Right atrium auricular region (tissue), 2 donors: ENCODE measurements at regions not wholly inside any gene's neighbourhood (a gene's known extent, or its start where the extent isn't known, plus 50 kb on each side); places are given as distances from the start of the nearest gene placed in this dataset.

ENCODE experiments used
- DNase-seq: peaks from one replicate; pipeline ENCODE4 v3.0.0-alpha.2; 2019; ENCODE audit warnings: low spot score
- H3K27ac ChIP-seq, 2 donors: fragments of 200-600 bp; sonication (generic); 1 replicate in 1 of 2; 2 replicates in 1 of 2; pipeline ENCODE4 v1.5.1; 2016 to 2019
- H3K27me3 ChIP-seq, 2 donors: fragments of 200-600 bp; sonication (generic); one replicate each; pipeline versions ENCODE4 v1.5.1 to v1.6.0; 2017 to 2019
- H3K36me3 ChIP-seq: fragments of 200-600 bp; sonication (generic); one replicate; pipeline ENCODE4 v1.5.1; 2016
- H3K4me1 ChIP-seq, 2 donors: fragments of 200-600 bp; sonication (generic); one replicate each; pipeline versions ENCODE4 v1.5.1 to v1.6.0; 2017 to 2019
- H3K4me3 ChIP-seq, 2 donors: fragments of 200-600 bp; sonication (generic); 1 replicate in 1 of 2; 2 replicates in 1 of 2; pipeline ENCODE4 v1.5.1; 2017 to 2019; ENCODE audit warnings: mild to moderate bottlenecking in 1 of 2, moderate library complexity in 1 of 2
- H3K9me3 ChIP-seq, 2 donors: fragments of 200-600 bp; sonication (generic); one replicate each; pipeline ENCODE4 v1.5.1; 2019
- CTCF ChIP-seq, 2 donors: fragments of 200-600 bp; sonication (generic); IDR thresholded peaks; one replicate each; pipeline ENCODE4 v1.5.1; 2019; ENCODE audit warnings: antibody characterized with exemption in 2 of 2

GRCh38 chr5:74145951-74146350 lies 494.6 kb downstream of the ENC1 start:
- H3K9me3 ChIP-seq, result no peaks in the 10 kb centered on the region
- no peaks in the 10 kb centered on the region for H3K36me3 ChIP-seq
- DNase-seq, result no peak
- no peaks in the 10 kb centered on the region for H3K4me1 ChIP-seq
- no peak overlapping the region for H3K4me3 ChIP-seq
- H3K27ac ChIP-seq, result no peak overlapping the region
- H3K27me3 ChIP-seq, result no peaks in the 10 kb centered on the region
- no peak for TF ChIP-seq CTCF (IDR thresholded peaks at IDR 0.05)

- Histone ChIP-seq H3K4me3 (no peak overlapping the region), H3K27me3 (no peaks in the 10 kb centered on the region), H3K4me1 (no peaks in the 10 kb centered on the region), H3K27ac (no peak overlapping the region), H3K9me3 (no peaks in the 10 kb centered on the region), H3K36me3 (no peaks in the 10 kb centered on the region)
- no peak for DNase-seq
- TF ChIP-seq CTCF (IDR thresholded peaks at IDR 0.05), result no peak
Measured at GRCh38 chr5:74143721-74144330, 496.7 kb downstream of the ENC1 start.

GRCh38 chr5:74143151-74143550 lies 497.4 kb downstream of the ENC1 start:
- DNase-seq, result no peak
- H3K36me3 ChIP-seq, result no peaks in the 10 kb centered on the region
- TF ChIP-seq CTCF (IDR thresholded peaks at IDR 0.05), result no peak
- no peaks in the 10 kb centered on the region for H3K9me3 ChIP-seq
- no peak overlapping the region for H3K4me3 ChIP-seq
- no peak overlapping the region for H3K27ac ChIP-seq
- no peaks in the 10 kb centered on the region for H3K4me1 ChIP-seq
- H3K27me3 ChIP-seq, result no peaks in the 10 kb centered on the region

- DNase-seq, result no peak
- no peaks in the 10 kb centered on the region for H3K36me3 ChIP-seq
- no peak overlapping the region for H3K4me3 ChIP-seq
- H3K27ac ChIP-seq, result no peak overlapping the region
- TF ChIP-seq CTCF (IDR thresholded peaks at IDR 0.05), result no peak
- no peaks in the 10 kb centered on the region for H3K27me3 ChIP-seq
- H3K4me1 ChIP-seq, result no peaks in the 10 kb centered on the region
- no peaks in the 10 kb centered on the region for H3K9me3 ChIP-seq
Measured at GRCh38 chr5:74141053-74141452, 499.5 kb downstream of the ENC1 start.

GRCh38 chr5:74140409-74140808 lies 500.1 kb downstream of the ENC1 start:
- no peak for DNase-seq
- Histone ChIP-seq H3K27me3 (no peaks in the 10 kb centered on the region), H3K36me3 (no peaks in the 10 kb centered on the region), H3K4me3 (no peak overlapping the region), H3K27ac (no peak overlapping the region), H3K4me1 (no peaks in the 10 kb centered on the region), H3K9me3 (no peaks in the 10 kb centered on the region)
- TF ChIP-seq CTCF (IDR thresholded peaks at IDR 0.05), result no peak

GRCh38 chr5:74139589-74139988 lies 500.9 kb downstream of the ENC1 start:
- Histone ChIP-seq H3K4me3 (no peak overlapping the region), H3K27ac (no peak overlapping the region), H3K9me3 (no peaks in the 10 kb centered on the region), H3K36me3 (no peaks in the 10 kb centered on the region), H3K4me1 (no peaks in the 10 kb centered on the region), H3K27me3 (no peaks in the 10 kb centered on the region)
- DNase-seq, result no peak
- no peak for TF ChIP-seq CTCF (IDR thresholded peaks at IDR 0.05)
